Stromal cell of bone marrow (primary cell): ENCODE measurements at regions not wholly inside any gene's neighbourhood (a gene's known extent, or its start where the extent isn't known, plus 50 kb on each side); places are given as distances from the start of the nearest gene placed in this dataset.
"Not testable (repeated sequence)": the region's sequence is repeated elsewhere in the genome, so short reads cannot be mapped to it uniquely, and the experiment has no call there.

Experiments used
- DNase-seq: peaks from one replicate; pipeline ENCODE4 v3.0.0-alpha.2; 2012; ENCODE audit warnings: low read depth

DNA sequence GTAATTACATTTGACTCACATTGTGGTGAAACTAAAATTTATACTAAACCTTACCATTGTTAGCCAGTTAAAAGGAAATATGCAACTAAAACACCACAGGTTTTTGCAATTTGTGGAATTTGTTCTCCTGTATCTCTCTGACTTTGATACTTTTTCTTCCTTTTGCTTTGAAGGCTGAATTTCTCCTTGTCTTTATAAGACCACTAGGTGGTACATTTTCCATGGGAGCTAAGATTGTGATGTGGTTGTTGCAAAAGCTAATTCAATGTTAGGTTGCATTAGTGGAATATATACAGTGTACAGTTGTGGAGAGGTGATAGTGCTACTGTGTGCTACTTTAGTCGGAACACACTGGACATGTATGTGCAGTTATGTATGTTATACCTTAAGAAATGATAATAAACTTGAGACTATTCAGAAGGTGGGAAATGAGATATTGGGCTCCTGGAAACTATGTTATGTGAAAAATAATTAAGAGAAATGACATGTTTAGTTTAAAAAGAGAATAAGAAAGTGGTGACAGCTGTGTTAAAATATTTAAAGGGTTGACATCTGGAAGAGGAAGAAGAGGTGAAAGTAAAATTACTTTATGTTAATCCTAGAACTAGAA lies 70.3 kb downstream of the ARL9 start:
- peak; percentile 33 for DNase-seq

DNA sequence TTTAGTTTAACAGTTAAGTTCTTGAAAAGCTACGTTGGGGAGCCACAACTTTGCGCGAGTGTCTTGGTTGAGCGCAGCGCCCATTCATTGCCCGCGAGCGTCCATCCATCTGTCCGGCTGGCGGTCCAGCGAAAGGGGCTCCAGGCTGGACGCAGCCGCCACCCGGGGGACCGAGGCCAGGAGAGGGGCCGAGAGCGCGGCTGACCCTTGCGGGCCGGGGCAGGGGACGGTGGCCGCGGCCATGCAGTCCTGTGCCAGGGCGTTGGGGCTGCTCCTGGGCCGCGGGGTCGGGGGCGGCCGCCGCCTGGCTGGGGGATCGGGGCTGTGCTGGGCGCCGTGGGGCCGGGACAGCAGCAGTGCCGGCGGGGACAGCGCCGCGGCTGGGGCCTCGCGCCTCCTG lies 86.8 kb downstream of the ARL9 start:
- not testable (repeated sequence) for DNase-seq
